Jurkat, Clone E6-1 (cell line): ENCODE measurements at regions not wholly inside any gene's neighbourhood (a gene's known extent, or its start where the extent isn't known, plus 50 kb on each side); places are given as distances from the start of the nearest gene placed in this dataset.
"Not testable (repeated sequence)": the region's sequence is repeated elsewhere in the genome, so short reads cannot be mapped to it uniquely, and the experiment has no call there.

Source experiments
- DNase-seq: peaks from one replicate; pipeline ENCODE4 v3.0.0-alpha.2; 2011; ENCODE audit warnings: low read depth, low spot score
- H3K4me3 ChIP-seq: 2 replicates; pipeline ENCODE4 v1.5.1; 2011; ENCODE audit warnings: mild to moderate bottlenecking, low read length, control low read depth, moderate library complexity

DNA sequence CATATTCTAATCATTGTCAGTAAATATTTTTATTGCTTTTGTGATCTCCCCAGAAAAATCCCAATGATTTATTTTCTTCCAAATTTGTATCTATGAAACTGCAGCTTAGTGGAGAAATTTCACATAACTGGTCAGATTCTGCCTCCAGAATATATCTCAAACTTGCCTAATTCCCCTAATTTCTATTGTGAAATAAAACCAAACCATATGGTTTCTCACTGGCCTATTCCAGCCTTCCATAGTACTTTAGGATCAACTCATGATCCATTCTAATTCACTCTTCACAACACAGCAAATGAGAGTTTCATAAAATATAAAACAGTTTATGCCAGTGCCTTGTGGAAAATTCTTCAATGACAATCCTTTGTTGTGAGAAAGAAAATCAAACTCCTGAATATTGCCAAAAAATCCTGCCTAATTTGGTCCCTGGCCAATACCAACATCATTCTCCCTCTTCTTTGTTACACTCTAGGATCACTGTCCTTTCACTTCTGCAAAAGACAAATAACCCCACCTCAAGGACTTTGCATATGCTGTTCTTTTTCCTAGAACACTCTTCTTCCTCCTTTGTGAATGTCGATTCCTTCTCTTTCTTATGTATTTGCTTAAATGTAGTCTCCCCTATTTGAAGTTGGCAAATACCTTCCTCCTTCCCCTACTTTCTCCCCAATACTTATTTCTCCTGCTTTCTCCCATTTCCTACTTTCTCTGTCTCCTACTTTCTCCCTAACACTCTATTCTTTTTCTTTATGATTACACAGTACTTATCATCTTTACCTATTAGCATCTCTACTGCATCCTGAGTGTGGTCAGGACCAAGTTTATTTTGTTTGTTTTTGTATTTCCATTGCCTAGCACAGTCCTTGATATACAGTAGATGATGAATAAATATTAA, 587.5 kb downstream of the RFPL4B start:
- H3K4me3 ChIP-seq: no peak overlapping the region
- no peak for DNase-seq

DNA sequence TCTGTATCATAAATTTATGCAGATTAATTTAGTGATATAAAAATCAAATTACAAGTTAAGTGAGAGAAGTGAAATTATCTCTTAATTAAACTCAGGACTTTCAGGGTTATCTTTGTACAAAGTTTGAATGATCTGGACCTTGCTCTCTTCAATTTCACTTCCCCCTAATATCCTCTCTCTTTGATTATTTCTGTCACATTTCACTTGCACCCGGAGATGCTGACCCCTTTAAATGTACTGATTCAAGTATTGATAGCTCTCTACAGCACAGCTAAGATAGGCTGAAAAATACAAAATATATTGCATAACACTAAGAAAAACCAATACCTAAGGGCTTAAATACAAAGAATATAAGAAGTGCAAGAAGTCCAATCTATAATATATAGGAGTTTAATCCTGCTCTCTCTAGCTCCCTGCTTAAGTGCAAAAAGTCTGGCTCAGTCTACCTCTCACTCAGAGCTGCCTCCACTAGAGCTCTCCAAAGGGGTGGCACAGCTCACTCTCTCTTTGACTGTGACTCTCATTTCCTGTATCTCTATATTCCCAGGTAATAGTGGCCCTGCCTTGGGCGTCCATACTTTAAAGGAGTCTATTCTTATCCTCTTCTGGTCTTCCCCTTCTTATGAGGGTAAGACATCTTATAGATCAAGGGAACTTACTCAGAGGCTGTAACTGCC, 588.4 kb downstream of the RFPL4B start:
- no peak for DNase-seq
- no peak overlapping the region for H3K4me3 ChIP-seq

- no peak for DNase-seq
- H3K4me3 ChIP-seq: no peak overlapping the region
Observed at GRCh38 chr6:112936079-112936472, 588.9 kb downstream of the RFPL4B start.

DNA sequence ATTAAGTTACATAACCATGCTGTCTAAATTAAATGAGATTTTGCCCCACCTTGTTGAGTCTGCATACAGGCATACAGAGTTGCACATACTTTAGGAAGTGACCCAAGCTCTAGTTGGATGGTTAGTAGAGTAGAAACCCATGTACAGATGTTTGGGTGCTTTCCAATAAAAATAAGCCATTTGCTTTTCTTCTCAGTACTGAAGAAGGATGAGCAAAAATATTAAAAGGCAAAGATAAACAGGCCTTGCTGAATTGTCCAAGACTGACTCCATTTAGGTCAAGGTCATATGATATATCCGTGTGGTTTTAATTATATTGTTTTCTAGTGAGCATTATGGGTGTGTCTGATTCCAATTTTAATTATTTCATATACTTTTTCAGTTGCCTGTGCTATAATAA, 589.4 kb downstream of the RFPL4B start:
- no peak overlapping the region for H3K4me3 ChIP-seq
- no peak for DNase-seq

DNA sequence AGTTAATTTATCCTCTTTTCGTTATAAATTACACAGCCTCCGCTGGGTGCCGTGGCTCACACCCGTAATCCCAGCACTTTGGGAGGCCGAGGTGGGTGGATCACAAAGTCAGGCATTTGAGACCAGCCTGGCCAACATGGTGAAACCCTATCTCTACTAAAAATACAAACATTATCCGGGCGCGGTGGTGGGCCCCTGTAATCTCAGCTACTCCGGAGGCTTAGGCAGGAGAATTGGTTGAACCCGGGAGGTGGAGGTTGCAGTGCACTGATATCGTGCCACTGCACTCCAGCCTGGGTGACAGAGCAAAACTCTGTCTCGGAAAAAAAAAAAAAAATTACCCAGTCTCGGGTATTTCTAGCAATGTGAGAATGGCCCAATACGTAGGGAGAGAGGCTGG, 590.6 kb downstream of the RFPL4B start:
- DNase-seq, H3K4me3 ChIP-seq: not testable (repeated sequence)

DNA sequence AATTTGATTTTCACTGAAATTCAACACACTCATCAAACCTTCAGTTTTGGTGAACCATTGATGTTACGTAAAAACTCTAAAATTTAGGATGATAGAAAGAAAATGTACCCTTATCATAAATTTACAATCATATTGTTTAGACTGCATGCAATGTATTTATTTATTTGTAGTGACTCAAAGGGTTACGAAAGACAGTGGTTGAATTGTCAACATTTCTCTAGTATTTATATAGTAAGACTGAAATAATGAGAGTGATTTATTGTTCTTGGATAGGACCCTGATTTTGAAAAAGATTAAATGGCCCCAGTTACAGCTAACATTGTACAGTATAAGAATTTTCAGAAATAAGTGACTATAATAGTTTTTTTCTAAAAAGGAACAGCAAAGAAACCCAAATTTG, 591.5 kb downstream of the RFPL4B start:
- no peak for DNase-seq

GRCh38 chr6:112939563-112939962, 592.4 kb downstream of the RFPL4B start:
- H3K4me3 ChIP-seq: no peak overlapping the region
- no peak for DNase-seq

More for the DNA sequence above, 591.5 kb downstream of the RFPL4B start:
- H3K4me3 ChIP-seq: no peak overlapping the region

DNA sequence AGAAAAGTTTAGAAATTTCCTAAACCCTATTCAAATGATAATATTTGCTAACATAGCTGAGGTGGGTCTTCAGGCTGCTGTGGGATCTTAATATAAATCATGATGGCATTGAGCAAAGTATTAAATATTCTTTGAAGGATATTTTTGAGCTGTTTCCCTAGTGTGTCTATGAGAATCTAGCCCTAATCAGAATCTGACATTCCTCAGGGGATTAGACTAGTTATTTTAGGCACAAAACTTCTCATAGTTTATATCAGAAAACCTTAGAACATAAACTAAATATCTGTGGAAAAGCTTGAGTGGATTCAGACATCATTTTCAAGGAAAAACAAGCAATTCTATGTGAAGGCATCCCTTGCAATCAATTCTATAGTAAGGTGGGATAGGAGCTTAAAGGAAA, 594.5 kb downstream of the RFPL4B start:
- H3K4me3 ChIP-seq: no peak overlapping the region
- DNase-seq: no peak

DNA sequence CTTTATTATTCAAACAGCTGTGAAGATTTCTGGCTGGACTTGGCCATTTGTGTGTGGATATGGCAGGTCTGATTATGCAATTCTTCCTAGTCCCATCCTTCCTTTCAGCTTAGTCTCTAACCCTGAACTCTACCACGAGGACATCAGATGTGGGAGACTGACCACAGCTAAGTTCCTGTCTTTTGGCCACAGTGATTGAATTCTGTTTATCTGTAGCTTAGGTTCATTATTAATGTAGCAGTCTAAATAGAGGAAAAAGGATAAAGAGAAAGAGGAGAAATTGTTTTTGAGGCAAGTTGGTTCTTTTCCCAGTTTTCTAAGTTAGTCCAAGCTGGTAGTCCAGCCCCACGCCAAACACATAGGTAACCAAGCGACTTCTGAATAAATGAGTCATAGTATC, 598.9 kb downstream of the RFPL4B start:
- H3K4me3 ChIP-seq: no peak overlapping the region
- no peak for DNase-seq

DNA sequence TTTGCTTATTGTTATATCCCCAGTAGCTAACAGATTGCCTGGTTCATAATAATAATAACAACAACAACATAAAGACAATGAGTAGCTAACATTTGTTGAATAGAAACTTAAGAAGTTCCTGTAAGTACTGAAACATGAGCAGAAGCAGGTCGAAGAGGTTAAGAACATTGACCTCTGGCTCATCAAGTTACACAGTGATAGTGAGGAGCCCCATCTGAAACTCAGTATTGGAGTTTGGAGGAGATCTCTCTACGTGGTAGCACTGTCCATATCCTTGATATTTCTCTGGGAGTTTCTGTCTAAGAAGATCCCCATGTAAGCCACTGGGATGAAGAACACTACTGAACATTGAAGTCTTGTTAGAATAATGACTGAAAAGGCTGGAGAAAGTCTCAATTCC, 600.4 kb downstream of the RFPL4B start:
- H3K4me3 ChIP-seq: no peak overlapping the region
- no peak for DNase-seq

DNA sequence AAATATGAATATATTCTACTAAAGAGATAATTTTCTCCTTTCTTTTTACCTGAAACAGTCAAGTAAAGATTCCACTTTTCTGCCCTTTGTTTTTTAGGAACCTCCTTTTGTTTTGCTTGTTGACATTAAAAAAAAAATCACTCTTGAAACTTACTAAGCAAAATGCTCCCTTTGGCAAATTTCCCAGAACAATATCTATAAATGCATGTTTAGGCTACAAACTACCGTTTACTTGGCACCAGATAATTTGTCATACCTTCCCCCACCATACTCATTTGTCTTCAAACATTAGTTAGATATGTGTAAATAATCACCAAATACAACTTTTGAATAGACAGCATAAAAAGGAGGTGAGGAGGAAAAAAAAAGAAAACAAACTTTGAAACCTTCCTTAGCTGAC, 604.7 kb downstream of the RFPL4B start:
- no peak for DNase-seq
- no peak overlapping the region for H3K4me3 ChIP-seq

DNA sequence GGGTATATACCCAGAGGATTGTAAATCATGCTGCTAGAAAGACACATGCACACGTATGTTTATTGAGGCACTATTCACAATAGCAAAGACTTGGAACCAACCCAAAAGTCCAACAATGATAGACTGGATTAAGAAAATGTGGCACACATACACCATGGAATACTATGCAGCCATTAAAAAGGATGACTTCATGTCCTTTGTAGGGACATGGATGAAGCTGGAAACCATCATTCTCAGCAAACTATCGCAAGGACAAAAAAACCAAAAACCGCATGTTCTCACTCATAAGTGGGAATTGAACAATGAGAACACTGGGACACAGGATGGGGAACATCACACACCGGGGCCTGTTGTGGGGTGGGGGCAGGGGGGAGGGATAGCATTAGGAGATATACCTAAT, 608.6 kb downstream of the RFPL4B start:
- not testable (repeated sequence) for DNase-seq, H3K4me3 ChIP-seq

GRCh38 chr6:112956696-112957535, 609.8 kb downstream of the RFPL4B start:
- DNase-seq: no peak
- no peak overlapping the region for H3K4me3 ChIP-seq

- no peak for DNase-seq
- H3K4me3 ChIP-seq: no peak overlapping the region
Observed at GRCh38 chr6:112957536-112957916, 610.4 kb downstream of the RFPL4B start.

- not testable (repeated sequence) for H3K4me3 ChIP-seq, DNase-seq
Observed at GRCh38 chr6:112960130-112960529, 613.0 kb downstream of the RFPL4B start.

DNA sequence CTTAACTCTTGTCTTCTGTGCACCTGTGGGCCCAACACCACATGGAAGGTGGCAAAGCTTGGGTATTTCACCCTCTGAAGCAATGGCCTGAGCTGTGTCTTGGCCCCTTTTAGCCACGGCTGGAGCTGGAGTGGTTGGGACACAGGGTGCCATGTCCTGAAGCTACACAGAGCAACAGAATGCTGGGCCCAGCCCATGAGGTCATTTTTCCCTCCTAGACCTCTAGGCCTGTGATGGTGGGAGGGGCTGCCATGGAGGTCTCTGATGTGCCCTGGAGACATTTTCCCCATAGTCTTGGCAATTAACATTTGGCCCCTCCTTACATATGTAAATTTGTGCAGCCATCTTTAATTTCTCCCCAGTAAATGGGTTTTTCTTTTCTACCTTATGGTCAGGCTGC, 620.8 kb downstream of the RFPL4B start:
- H3K4me3 ChIP-seq: no peak overlapping the region
- DNase-seq: no peak

GRCh38 chr6:112971651-112972050, 624.5 kb downstream of the RFPL4B start:
- no peak overlapping the region for H3K4me3 ChIP-seq
- DNase-seq: no peak

GRCh38 chr6:112974931-112975330, 627.8 kb downstream of the RFPL4B start:
- DNase-seq, H3K4me3 ChIP-seq: not testable (repeated sequence)

DNA sequence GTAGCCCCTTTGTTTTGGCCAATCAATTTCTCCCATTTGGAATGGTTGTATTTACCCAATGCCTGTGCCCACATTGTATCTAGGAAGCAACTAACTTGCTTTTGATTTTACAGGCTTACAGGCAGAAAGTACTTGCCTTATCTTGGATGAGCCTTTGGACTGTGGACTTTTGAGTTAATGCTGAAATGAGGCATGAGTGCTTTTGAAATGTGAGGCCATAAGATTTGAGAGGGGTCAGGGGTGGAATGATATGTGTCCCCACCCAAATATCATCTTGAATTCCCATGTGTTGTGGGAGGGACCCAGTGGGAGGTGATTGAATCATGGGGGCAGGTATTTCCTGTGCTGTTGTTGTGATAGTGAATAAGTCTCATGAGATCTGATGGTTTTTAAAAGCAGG, 629.4 kb downstream of the RFPL4B start:
- DNase-seq, H3K4me3 ChIP-seq: not testable (repeated sequence)

- no peak for DNase-seq
- H3K4me3 ChIP-seq: no peak overlapping the region
Observed at GRCh38 chr6:112979830-112980229, 632.7 kb downstream of the RFPL4B start.
